Panc1 (cell line): ENCODE measurements at regions not wholly inside any gene's neighbourhood (a gene's known extent, or its start where the extent isn't known, plus 50 kb on each side); places are given as distances from the start of the nearest gene placed in this dataset.

Experiments
- CTCF ChIP-seq: fragments of 450-650 bp; IDR thresholded peaks from 2 replicates; pipeline ENCODE4 v1.5.1; 2017; ENCODE audit warnings: mild to moderate bottlenecking
- POLR2AphosphoS5 ChIP-seq: IDR thresholded peaks from 2 replicates; pipeline ENCODE4 v1.6.1; 2012; ENCODE audit warnings: mild to moderate bottlenecking, low read depth, low read length, moderate library complexity
- TCF7L2 ChIP-seq: IDR thresholded peaks from 2 replicates; pipeline ENCODE4 v1.6.1; 2011; ENCODE audit warnings: mild to moderate bottlenecking, low read depth, low read length, inconsistent platforms
- TF ChIP-seq, protein P1 (sequence below), 2 experiments: IDR thresholded peaks; 2 replicates each; pipeline ENCODE4 v1.6.1; 2011 to 2012; ENCODE audit warnings: low read depth in 2 of 2, control low read depth in 1 of 2, low read length in 1 of 2, mild to moderate bottlenecking in 1 of 2, moderate library complexity in 1 of 2; ENCODE audit not compliant: insufficient read depth in 1 of 2

- TF ChIP-seq CTCF (no peak), POLR2AphosphoS5 (no peak), TCF7L2 (no peak)
- TF ChIP-seq, protein P1, sequence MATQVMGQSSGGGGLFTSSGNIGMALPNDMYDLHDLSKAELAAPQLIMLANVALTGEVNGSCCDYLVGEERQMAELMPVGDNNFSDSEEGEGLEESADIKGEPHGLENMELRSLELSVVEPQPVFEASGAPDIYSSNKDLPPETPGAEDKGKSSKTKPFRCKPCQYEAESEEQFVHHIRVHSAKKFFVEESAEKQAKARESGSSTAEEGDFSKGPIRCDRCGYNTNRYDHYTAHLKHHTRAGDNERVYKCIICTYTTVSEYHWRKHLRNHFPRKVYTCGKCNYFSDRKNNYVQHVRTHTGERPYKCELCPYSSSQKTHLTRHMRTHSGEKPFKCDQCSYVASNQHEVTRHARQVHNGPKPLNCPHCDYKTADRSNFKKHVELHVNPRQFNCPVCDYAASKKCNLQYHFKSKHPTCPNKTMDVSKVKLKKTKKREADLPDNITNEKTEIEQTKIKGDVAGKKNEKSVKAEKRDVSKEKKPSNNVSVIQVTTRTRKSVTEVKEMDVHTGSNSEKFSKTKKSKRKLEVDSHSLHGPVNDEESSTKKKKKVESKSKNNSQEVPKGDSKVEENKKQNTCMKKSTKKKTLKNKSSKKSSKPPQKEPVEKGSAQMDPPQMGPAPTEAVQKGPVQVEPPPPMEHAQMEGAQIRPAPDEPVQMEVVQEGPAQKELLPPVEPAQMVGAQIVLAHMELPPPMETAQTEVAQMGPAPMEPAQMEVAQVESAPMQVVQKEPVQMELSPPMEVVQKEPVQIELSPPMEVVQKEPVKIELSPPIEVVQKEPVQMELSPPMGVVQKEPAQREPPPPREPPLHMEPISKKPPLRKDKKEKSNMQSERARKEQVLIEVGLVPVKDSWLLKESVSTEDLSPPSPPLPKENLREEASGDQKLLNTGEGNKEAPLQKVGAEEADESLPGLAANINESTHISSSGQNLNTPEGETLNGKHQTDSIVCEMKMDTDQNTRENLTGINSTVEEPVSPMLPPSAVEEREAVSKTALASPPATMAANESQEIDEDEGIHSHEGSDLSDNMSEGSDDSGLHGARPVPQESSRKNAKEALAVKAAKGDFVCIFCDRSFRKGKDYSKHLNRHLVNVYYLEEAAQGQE (IDR thresholded peaks at IDR 0.05; ENCODE audit: insufficient read depth in 1 of 2, low read depth in 2 of 2, low read length in 1 of 2) = no peak
Measured at GRCh38 chr2:122333932-122334331, 578.5 kb downstream of the TSN start.
